Transverse colon (tissue), 4 donors: ENCODE measurements at regions not wholly inside any gene's neighbourhood (a gene's known extent, or its start where the extent isn't known, plus 50 kb on each side); places are given as distances from the start of the nearest gene placed in this dataset.

Source experiments
- EP300 ChIP-seq: sonication (generic); formaldehyde crosslinking; IDR thresholded peaks from one replicate; pipeline ENCODE4 v1.6.1; 2017; ENCODE audit warnings: antibody characterized with exemption, low read depth
- POLR2AphosphoS5 ChIP-seq, 3 donors: sonication (generic); formaldehyde crosslinking; IDR thresholded peaks; one replicate each; pipeline ENCODE4 v1.6.1; 2016; ENCODE audit warnings: antibody characterized with exemption in 3 of 3
- TF ChIP-seq, protein P1 (sequence below), 5 experiments: fragments of 200-600 bp in 3 of 5; fragments of 450-650 bp in 2 of 5; sonication (generic) in 3 of 5; IDR thresholded peaks; 1 replicate in 2 of 5; 2 replicates in 3 of 5; pipeline ENCODE4 v1.5.1; 2016 to 2017; ENCODE audit warnings: antibody characterized with exemption in 5 of 5, inconsistent platforms in 3 of 5, mild to moderate bottlenecking in 2 of 5, moderate library complexity in 1 of 5

DNA sequence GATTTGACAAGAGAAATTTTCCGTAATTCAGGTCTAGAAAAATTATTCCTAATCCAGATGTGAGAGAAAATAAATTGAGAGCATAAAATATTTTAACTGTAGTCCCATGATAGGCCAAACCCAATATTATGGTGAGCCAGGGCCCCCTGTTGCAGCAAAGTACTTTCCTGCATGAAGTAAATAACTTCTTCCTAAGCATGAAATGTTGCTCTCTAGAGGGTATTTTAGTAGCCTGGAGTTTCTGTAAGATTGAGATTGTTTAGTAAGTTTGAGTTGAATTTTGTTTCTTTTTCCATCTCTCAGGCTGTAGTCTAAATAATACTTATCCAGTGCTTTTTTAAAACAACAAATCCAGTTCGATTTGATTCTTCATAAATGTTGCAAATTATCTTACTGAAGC lies 317.5 kb upstream of the MPDZ start:
- TF ChIP-seq, protein P1, sequence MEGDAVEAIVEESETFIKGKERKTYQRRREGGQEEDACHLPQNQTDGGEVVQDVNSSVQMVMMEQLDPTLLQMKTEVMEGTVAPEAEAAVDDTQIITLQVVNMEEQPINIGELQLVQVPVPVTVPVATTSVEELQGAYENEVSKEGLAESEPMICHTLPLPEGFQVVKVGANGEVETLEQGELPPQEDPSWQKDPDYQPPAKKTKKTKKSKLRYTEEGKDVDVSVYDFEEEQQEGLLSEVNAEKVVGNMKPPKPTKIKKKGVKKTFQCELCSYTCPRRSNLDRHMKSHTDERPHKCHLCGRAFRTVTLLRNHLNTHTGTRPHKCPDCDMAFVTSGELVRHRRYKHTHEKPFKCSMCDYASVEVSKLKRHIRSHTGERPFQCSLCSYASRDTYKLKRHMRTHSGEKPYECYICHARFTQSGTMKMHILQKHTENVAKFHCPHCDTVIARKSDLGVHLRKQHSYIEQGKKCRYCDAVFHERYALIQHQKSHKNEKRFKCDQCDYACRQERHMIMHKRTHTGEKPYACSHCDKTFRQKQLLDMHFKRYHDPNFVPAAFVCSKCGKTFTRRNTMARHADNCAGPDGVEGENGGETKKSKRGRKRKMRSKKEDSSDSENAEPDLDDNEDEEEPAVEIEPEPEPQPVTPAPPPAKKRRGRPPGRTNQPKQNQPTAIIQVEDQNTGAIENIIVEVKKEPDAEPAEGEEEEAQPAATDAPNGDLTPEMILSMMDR (IDR thresholded peaks at IDR 0.05): no peak
- TF ChIP-seq POLR2AphosphoS5 (IDR thresholded peaks at IDR 0.05) (no peak), EP300 (no peak)
